ENCODE measurements at regions not wholly inside any gene's neighbourhood (a gene's known extent, or its start where the extent isn't known, plus 50 kb on each side); places are given as distances from the start of the nearest gene placed in this dataset.

DNA sequence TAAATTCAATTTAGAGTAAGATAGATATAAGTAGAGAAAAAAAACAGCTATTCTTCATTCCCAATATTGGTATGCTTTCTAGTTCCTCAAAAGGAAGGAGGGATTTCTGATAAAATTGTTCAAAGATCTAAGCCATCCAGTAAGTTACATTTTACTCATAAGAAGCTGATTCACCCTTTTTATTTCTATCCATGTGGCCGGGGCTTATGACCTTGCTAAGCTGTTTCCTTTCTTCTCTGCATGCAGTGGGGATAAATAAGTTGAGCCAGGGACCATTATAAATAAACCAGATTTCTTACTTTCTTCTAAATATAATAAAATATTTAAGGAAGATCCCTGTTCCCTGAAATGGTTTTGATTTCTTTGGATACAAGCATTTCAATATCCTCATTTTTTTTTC lies 502.3 kb downstream of the PDHA2 start:
- intact Hi-C loops (cut with micrococcal nuclease; ENCODE audit: unreplicated experiment) (no loop called here), in situ Hi-C loops (cut with HindIII; ENCODE audit: low pct_unique_long_range_greater_than_20kb, low sequenced_read_pairs) (no loop called here)
- POLR2A ChIA-PET = no interaction called here
- no peaks in the 10 kb centered on the region for H3K36me3 ChIP-seq (ENCODE audit: control insufficient read depth, insufficient read depth, low read length)
- no peaks in the 10 kb centered on the region for H3K9me3 ChIP-seq (ENCODE audit: control insufficient read depth, insufficient read depth, low read depth, low read length)
- CTCF ChIA-PET = no interaction called here
- H3K27me3 ChIP-seq (ENCODE audit: control insufficient read depth, insufficient read depth, low read length) = no peaks in the 10 kb centered on the region
- H3K4me1 ChIP-seq (ENCODE audit: control insufficient read depth, insufficient read depth, low read length) = no peaks in the 10 kb centered on the region
- ATAC-seq = no peak
- no peak overlapping the region for H3K4me3 ChIP-seq (ENCODE audit: low read depth in 2 of 2, low read length in 2 of 2)
- DNase-seq (ENCODE audit: low read depth, low spot score) = no peak
- TF ChIP-seq SIN3A (IDR thresholded peaks at IDR 0.05; ENCODE audit: borderline replicate concordance, insufficient read depth, low read depth, low read length) (no peak), POLR2AphosphoS5 (IDR thresholded peaks at IDR 0.05; ENCODE audit: low read depth, low read length) (no peak), TCF7L2 (IDR thresholded peaks at IDR 0.05; ENCODE audit: low read depth, low read length) (no peak)
- TF ChIP-seq, protein P1, sequence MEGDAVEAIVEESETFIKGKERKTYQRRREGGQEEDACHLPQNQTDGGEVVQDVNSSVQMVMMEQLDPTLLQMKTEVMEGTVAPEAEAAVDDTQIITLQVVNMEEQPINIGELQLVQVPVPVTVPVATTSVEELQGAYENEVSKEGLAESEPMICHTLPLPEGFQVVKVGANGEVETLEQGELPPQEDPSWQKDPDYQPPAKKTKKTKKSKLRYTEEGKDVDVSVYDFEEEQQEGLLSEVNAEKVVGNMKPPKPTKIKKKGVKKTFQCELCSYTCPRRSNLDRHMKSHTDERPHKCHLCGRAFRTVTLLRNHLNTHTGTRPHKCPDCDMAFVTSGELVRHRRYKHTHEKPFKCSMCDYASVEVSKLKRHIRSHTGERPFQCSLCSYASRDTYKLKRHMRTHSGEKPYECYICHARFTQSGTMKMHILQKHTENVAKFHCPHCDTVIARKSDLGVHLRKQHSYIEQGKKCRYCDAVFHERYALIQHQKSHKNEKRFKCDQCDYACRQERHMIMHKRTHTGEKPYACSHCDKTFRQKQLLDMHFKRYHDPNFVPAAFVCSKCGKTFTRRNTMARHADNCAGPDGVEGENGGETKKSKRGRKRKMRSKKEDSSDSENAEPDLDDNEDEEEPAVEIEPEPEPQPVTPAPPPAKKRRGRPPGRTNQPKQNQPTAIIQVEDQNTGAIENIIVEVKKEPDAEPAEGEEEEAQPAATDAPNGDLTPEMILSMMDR (IDR thresholded peaks at IDR 0.05) = no peak
- TF ChIP-seq, protein P2, sequence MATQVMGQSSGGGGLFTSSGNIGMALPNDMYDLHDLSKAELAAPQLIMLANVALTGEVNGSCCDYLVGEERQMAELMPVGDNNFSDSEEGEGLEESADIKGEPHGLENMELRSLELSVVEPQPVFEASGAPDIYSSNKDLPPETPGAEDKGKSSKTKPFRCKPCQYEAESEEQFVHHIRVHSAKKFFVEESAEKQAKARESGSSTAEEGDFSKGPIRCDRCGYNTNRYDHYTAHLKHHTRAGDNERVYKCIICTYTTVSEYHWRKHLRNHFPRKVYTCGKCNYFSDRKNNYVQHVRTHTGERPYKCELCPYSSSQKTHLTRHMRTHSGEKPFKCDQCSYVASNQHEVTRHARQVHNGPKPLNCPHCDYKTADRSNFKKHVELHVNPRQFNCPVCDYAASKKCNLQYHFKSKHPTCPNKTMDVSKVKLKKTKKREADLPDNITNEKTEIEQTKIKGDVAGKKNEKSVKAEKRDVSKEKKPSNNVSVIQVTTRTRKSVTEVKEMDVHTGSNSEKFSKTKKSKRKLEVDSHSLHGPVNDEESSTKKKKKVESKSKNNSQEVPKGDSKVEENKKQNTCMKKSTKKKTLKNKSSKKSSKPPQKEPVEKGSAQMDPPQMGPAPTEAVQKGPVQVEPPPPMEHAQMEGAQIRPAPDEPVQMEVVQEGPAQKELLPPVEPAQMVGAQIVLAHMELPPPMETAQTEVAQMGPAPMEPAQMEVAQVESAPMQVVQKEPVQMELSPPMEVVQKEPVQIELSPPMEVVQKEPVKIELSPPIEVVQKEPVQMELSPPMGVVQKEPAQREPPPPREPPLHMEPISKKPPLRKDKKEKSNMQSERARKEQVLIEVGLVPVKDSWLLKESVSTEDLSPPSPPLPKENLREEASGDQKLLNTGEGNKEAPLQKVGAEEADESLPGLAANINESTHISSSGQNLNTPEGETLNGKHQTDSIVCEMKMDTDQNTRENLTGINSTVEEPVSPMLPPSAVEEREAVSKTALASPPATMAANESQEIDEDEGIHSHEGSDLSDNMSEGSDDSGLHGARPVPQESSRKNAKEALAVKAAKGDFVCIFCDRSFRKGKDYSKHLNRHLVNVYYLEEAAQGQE (IDR thresholded peaks at IDR 0.05; ENCODE audit: insufficient read depth in 1 of 2, low read depth in 2 of 2, low read length in 1 of 2) = no peak
- no peak overlapping the region for H3K27ac ChIP-seq (ENCODE audit: low read length)
- no TSS peak for BruUV-seq (replicated peaks)

DNA sequence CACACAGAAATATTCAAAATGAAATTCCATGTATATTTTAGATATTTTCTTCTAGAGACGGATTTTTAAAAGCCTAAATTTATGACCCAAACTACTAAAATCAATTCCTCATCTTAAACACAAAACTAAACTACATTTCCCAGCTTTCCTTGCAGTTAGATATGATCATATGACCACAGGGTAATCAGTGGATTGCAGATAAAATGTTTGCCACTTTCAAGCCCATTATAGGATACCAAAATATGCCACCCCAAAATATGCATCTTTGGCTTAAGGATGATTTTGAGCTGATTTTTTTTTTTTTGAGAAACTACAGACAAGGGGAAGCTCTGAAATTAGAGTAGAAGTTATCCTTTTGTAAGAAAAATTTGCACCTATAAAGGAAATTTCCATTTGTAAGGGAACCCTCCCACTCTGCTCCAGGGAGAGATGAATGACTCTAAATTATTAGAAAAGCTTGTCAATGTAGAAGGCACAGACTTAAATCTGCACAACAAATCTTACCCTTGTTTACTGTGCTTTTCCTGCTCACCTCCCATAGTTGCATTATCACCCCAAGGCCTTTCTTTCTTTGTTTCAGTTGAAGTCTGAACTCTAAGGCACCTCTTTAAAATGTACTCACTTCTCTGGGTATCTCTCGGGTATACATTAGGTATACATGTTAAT lies 503.0 kb downstream of the PDHA2 start:
- no TSS peak for BruUV-seq (replicated peaks)
- Histone ChIP-seq H3K4me3 (ENCODE audit: low read depth in 2 of 2, low read length in 2 of 2) (no peak overlapping the region), H3K27ac (ENCODE audit: low read length) (no peak overlapping the region), H3K36me3 (ENCODE audit: control insufficient read depth, insufficient read depth, low read length) (no peaks in the 10 kb centered on the region), H3K27me3 (ENCODE audit: control insufficient read depth, insufficient read depth, low read length) (no peaks in the 10 kb centered on the region), H3K9me3 (ENCODE audit: control insufficient read depth, insufficient read depth, low read depth, low read length) (no peaks in the 10 kb centered on the region), H3K4me1 (ENCODE audit: control insufficient read depth, insufficient read depth, low read length) (no peaks in the 10 kb centered on the region)
- intact Hi-C loops (cut with micrococcal nuclease; ENCODE audit: unreplicated experiment) (no loop called here), in situ Hi-C loops (cut with HindIII; ENCODE audit: low pct_unique_long_range_greater_than_20kb, low sequenced_read_pairs) (no loop called here)
- ChIA-PET CTCF (no interaction called here), POLR2A (no interaction called here)
- DNase-seq (ENCODE audit: low read depth, low spot score) (no peak), ATAC-seq (no peak)
- TF ChIP-seq SIN3A (IDR thresholded peaks at IDR 0.05; ENCODE audit: borderline replicate concordance, insufficient read depth, low read depth, low read length) = no peak
- TF ChIP-seq, protein P1 (IDR thresholded peaks at IDR 0.05) = no peak
- TF ChIP-seq, protein P2 (IDR thresholded peaks at IDR 0.05; ENCODE audit: insufficient read depth in 1 of 2, low read depth in 2 of 2, low read length in 1 of 2) = no peak
- TF ChIP-seq POLR2AphosphoS5 (IDR thresholded peaks at IDR 0.05; ENCODE audit: low read depth, low read length) = no peak
- TF ChIP-seq TCF7L2 (IDR thresholded peaks at IDR 0.05; ENCODE audit: low read depth, low read length) = no peak

All from Panc1 (cell line).